SK-N-SH (cell line): ENCODE measurements at regions not wholly inside any gene's neighbourhood (a gene's known extent, or its start where the extent isn't known, plus 50 kb on each side); places are given as distances from the start of the nearest gene placed in this dataset.

ENCODE experiments used
- CTCF ChIA-PET: fragments of 300-600, 350-600 bp; formaldehyde crosslinking; extraction: SDS; loops from one replicate; lab custom pipeline; 2021; lab: Yijun Ruan, JAX
- POLR2A ChIA-PET: fragments of 350-600 bp; sonication (Branson Sonifier 250); formaldehyde crosslinking; extraction: SDS; loops from one replicate; lab custom pipeline; 2020; ENCODE audit warnings: antibody characterized with exemption, inconsistent platforms; lab: Yijun Ruan, JAX
- DNase-seq: peaks from one replicate; pipeline ENCODE4 v3.0.0; 2012
- H2AFZ ChIP-seq: fragments of 200-600 bp; sonication (generic); 2 replicates; pipeline ENCODE4 v1.8.1; 2016; ENCODE audit warnings: antibody characterized with exemption, mild to moderate bottlenecking, low read depth
- H3F3A ChIP-seq: fragments of 200-600 bp; sonication (generic); replicated peaks from 2 replicates; pipeline ENCODE3; 2016; ENCODE audit warnings: antibody characterized with exemption, mild to moderate bottlenecking; ENCODE audit not compliant: insufficient read depth
- H3K27ac ChIP-seq, 2 experiments: fragments of 200-500 bp in 1 of 2; fragments of 200-600 bp in 1 of 2; sonication (Bioruptor generic) in 1 of 2; sonication (generic), shearing (Covaris generic) in 1 of 2; 2 replicates each; pipeline versions ENCODE4 v1.5.1 to v1.6.1; 2014 to 2016; ENCODE audit warnings: low read depth in 2 of 2, inconsistent platforms in 1 of 2, low read length in 1 of 2, mild to moderate bottlenecking in 1 of 2, mixed read lengths in 1 of 2
- H3K27me3 ChIP-seq: fragments of 200-600 bp; sonication (generic), shearing (Covaris generic); 2 replicates; pipeline ENCODE4 v1.6.1; 2016; ENCODE audit warnings: mixed run types; ENCODE audit not compliant: insufficient read depth
- H3K36me3 ChIP-seq, 2 experiments: fragments of 200-500 bp in 1 of 2; fragments of 200-600 bp in 1 of 2; sonication (Bioruptor generic) in 1 of 2; sonication (generic) in 1 of 2; replicated peaks in 1 of 2; 2 replicates each; pipeline versions ENCODE3 to v1.5.1; 2014 to 2016; ENCODE audit warnings: low read length in 1 of 2, mild to moderate bottlenecking in 1 of 2; ENCODE audit not compliant: insufficient read depth in 2 of 2, control insufficient read depth in 1 of 2
- H3K4me1 ChIP-seq, 2 experiments: fragments of 200-500 bp in 1 of 2; fragments of 200-600 bp in 1 of 2; sonication (Bioruptor generic) in 1 of 2; sonication (generic), shearing (Covaris generic) in 1 of 2; 2 replicates each; pipeline versions ENCODE4 v1.5.1 to v1.6.1; 2014 to 2016; ENCODE audit warnings: low read depth in 1 of 2, low read length in 1 of 2, mixed run types in 1 of 2; ENCODE audit not compliant: insufficient read depth in 2 of 2, control insufficient read depth in 1 of 2
- H3K4me2 ChIP-seq: fragments of 200-600 bp; sonication (generic), shearing (Covaris generic); 2 replicates; pipeline ENCODE4 v1.6.1; 2017; ENCODE audit warnings: mixed run types
- H3K4me3 ChIP-seq, 2 experiments: fragments of 200-500 bp in 1 of 2; fragments of 200-600 bp in 1 of 2; sonication (Bioruptor generic) in 1 of 2; sonication (generic), shearing (Covaris generic) in 1 of 2; 2 replicates each; pipeline versions ENCODE4 v1.5.1 to v1.8.1; 2014 to 2016; ENCODE audit warnings: low read depth in 2 of 2, inconsistent platforms in 1 of 2, low read length in 1 of 2, mild to moderate bottlenecking in 1 of 2, mixed read lengths in 1 of 2, moderate library complexity in 1 of 2
- H3K79me2 ChIP-seq: fragments of 200-600 bp; sonication (generic); 2 replicates; pipeline ENCODE4 v1.8.1; 2017; ENCODE audit warnings: mild to moderate bottlenecking; ENCODE audit not compliant: insufficient read depth
- H3K9ac ChIP-seq: fragments of 200-600 bp; sonication (generic); 2 replicates; pipeline ENCODE4 v1.6.1; 2017; ENCODE audit warnings: mixed run types
- H3K9me2 ChIP-seq: fragments of 200-600 bp; sonication (generic); 2 replicates; pipeline ENCODE4 v1.6.1; 2017; ENCODE audit warnings: mixed run types
- H3K9me3 ChIP-seq: fragments of 200-600 bp; sonication (generic); 2 replicates; pipeline ENCODE4 v1.6.1; 2017; ENCODE audit warnings: mixed run types, mild to moderate bottlenecking, moderate library complexity
- H4K20me1 ChIP-seq: fragments of 200-600 bp; sonication (generic); 2 replicates; pipeline ENCODE4 v1.6.1; 2017; ENCODE audit warnings: mild to moderate bottlenecking, mixed run types; ENCODE audit not compliant: insufficient read depth
- FOXJ3 ChIP-seq: sonication (generic); formaldehyde crosslinking; IDR thresholded peaks from 2 replicates; pipeline ENCODE4 v1.5.1; 2020; ENCODE audit warnings: mild to moderate bottlenecking, missing genetic modification reagents
- GABPA ChIP-seq: IDR thresholded peaks from 2 replicates; pipeline ENCODE4 v1.4.0; 2012; ENCODE audit warnings: low read depth, mild to moderate bottlenecking
- JUND ChIP-seq: IDR thresholded peaks from 2 replicates; pipeline ENCODE4 v1.4.0; 2012
- NFIC ChIP-seq: IDR thresholded peaks from 2 replicates; pipeline ENCODE4 v1.4.0; 2012; ENCODE audit warnings: borderline replicate concordance
- RAD21 ChIP-seq: IDR thresholded peaks from 2 replicates; pipeline ENCODE4 v1.6.1; 2012; ENCODE audit warnings: mild to moderate bottlenecking, low read length
- RFX5 ChIP-seq: IDR thresholded peaks from 2 replicates; pipeline ENCODE4 v1.6.1; 2012; ENCODE audit warnings: mild to moderate bottlenecking, improper control_type of control experiment, low read length
- SIN3A ChIP-seq: IDR thresholded peaks from 2 replicates; pipeline ENCODE4 v1.6.1; 2012; ENCODE audit warnings: low read depth, mild to moderate bottlenecking, low read length, moderate library complexity, borderline replicate concordance
- TAF1 ChIP-seq: IDR thresholded peaks from 2 replicates; pipeline ENCODE4 v1.6.1; 2012; ENCODE audit warnings: low read depth, mild to moderate bottlenecking, low read length, moderate library complexity, borderline replicate concordance
- YY1 ChIP-seq: IDR thresholded peaks from 2 replicates; pipeline ENCODE4 v1.4.0; 2012; ENCODE audit warnings: low read depth, mild to moderate bottlenecking
- WGBS: methylation state at CpG from one replicate; pipeline ENCODE4 v1.1.6; 2017; ENCODE audit warnings: low lambda C conversion rate; 5-methylcytosine and 5-hydroxymethylcytosine counted together
- TF ChIP-seq, protein P1 (sequence below): fragments of 200-600 bp; sonication (generic); IDR thresholded peaks from 2 replicates; pipeline ENCODE4 v1.6.1; 2017; ENCODE audit warnings: antibody characterized with exemption, mild to moderate bottlenecking, moderate library complexity
- TF ChIP-seq, protein P2 (sequence below): IDR thresholded peaks from 2 replicates; pipeline ENCODE4 v1.4.0; 2012; ENCODE audit warnings: low read depth, borderline replicate concordance

DNA sequence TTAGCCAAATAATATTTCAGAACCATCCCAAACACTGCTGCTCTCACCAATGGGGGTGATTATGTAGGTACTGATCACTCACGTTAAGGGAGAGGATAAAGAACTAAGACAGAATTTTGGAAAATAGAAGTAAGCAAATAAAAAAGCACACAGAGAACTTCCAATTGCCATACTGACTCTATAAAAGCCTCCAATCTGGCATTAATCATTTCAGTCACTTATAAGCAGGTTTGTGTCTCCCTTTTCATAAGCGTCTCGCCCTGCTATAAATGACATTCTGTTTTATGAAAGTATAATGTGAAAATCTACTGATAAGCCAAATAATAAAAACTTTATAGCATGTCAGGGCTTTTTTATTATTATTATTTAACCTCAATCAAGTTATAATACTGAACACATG, 435.2 kb downstream of the ETNK1 start (continued):
- TF ChIP-seq YY1, result no peak

DNA sequence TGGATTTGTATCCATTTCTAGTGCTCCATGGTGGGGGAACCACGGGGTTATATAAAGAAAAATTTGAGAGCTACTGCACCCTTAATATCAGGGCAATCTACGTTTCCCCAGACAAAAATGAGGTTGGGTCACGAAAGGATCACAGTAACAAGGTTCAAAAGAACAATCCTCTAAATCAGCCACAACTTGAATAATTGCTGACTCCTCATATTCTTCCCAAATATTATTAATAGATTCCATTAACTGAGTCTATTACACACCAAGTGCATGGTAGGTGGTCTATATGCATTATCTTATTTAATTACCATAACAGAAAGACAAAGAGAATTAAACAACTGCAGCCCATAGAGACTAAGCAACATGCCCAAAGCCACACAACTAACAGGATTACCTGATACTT, 438.2 kb downstream of the ETNK1 start:
- no peak overlapping the region for H3K4me2 ChIP-seq
- no peaks in the 10 kb centered on the region; a peak in 1 of 4 replicates for H3K4me1 ChIP-seq
- POLR2A ChIA-PET, result no interaction called here
- DNase-seq, result no peak
- H3K4me3 ChIP-seq, result no peak overlapping the region
- TF ChIP-seq FOXJ3 (CRISPR knock-in tag), result no peak
- no peak for TF ChIP-seq SIN3A
- TF ChIP-seq JUND, result no peak
- no peak for TF ChIP-seq RAD21
- no peak for TF ChIP-seq NFIC
- TF ChIP-seq GABPA, result no peak
- TF ChIP-seq, protein P1, sequence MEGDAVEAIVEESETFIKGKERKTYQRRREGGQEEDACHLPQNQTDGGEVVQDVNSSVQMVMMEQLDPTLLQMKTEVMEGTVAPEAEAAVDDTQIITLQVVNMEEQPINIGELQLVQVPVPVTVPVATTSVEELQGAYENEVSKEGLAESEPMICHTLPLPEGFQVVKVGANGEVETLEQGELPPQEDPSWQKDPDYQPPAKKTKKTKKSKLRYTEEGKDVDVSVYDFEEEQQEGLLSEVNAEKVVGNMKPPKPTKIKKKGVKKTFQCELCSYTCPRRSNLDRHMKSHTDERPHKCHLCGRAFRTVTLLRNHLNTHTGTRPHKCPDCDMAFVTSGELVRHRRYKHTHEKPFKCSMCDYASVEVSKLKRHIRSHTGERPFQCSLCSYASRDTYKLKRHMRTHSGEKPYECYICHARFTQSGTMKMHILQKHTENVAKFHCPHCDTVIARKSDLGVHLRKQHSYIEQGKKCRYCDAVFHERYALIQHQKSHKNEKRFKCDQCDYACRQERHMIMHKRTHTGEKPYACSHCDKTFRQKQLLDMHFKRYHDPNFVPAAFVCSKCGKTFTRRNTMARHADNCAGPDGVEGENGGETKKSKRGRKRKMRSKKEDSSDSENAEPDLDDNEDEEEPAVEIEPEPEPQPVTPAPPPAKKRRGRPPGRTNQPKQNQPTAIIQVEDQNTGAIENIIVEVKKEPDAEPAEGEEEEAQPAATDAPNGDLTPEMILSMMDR, result no peak
- no peak for TF ChIP-seq TAF1
- TF ChIP-seq RFX5, result no peak
- CTCF ChIA-PET, result no interaction called here
- no peaks in the 10 kb centered on the region for H3K27me3 ChIP-seq
- H3K9ac ChIP-seq, result no peak overlapping the region
- H3K9me3 ChIP-seq, result no peaks in the 10 kb centered on the region
- H3K27ac ChIP-seq, result no peak overlapping the region
- WGBS, result 39% methylated on average over 3 of the region's 3 CpGs
- no peaks in the 10 kb centered on the region for H3K9me2 ChIP-seq
- no peaks in the 10 kb centered on the region for H3K36me3 ChIP-seq
- no peak overlapping the region for H2AFZ ChIP-seq
- H4K20me1 ChIP-seq, result no peaks in the 10 kb centered on the region
- no peaks in the 10 kb centered on the region for H3K79me2 ChIP-seq
- no peaks in the 10 kb centered on the region for H3F3A ChIP-seq

DNA sequence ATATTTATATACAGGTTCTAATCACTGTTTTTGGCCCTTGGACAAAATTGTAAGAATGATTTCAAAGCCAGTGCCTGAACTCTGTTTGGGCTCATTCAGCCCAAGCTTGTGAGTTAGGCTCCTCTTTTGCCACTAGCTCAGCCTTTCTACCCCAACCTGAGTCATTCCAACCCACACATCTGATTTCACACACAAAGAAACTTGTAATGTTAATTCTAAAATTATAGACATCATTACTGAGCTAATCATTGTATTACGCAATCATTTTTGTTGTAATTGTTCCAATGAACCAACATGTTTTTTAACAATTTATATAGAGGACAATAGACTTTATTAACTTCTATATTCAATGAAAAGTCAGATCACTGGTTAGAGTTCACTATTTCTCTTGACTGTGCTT, 441.1 kb downstream of the ETNK1 start:
- Histone ChIP-seq H3K4me2 (no peak overlapping the region), H4K20me1 (no peaks in the 10 kb centered on the region), H3F3A (no peaks in the 10 kb centered on the region), H3K27me3 (no peaks in the 10 kb centered on the region), H3K4me3 (no peak overlapping the region), H3K79me2 (no peaks in the 10 kb centered on the region), H3K4me1 (no peaks in the 10 kb centered on the region), H3K36me3 (no peaks in the 10 kb centered on the region), H2AFZ (no peak overlapping the region), H3K9me3 (no peaks in the 10 kb centered on the region)
- 69% methylated on average over 1 of the region's 1 CpG for WGBS
- TF ChIP-seq TAF1, result no peak
- TF ChIP-seq, protein P2, sequence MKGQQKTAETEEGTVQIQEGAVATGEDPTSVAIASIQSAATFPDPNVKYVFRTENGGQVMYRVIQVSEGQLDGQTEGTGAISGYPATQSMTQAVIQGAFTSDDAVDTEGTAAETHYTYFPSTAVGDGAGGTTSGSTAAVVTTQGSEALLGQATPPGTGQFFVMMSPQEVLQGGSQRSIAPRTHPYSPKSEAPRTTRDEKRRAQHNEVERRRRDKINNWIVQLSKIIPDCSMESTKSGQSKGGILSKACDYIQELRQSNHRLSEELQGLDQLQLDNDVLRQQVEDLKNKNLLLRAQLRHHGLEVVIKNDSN, result no peak
- no peak for TF ChIP-seq YY1
- no peak for TF ChIP-seq FOXJ3 (CRISPR knock-in tag)
- TF ChIP-seq, all 33 proteins: peak for 0
- no peaks in the 10 kb centered on the region for H3K9me2 ChIP-seq
- POLR2A ChIA-PET, result no interaction called here
- DNase-seq, result no peak
- CTCF ChIA-PET, result interaction anchor here (1.2 kb wide), 1 partner anchor 12 kb away, joined by 3 read pairs; no protein-coding TSS in a partner anchor
- no peak overlapping the region for H3K27ac ChIP-seq
- no peak overlapping the region for H3K9ac ChIP-seq
